Neural crest cell (in vitro differentiated cells): ENCODE measurements at regions not wholly inside any gene's neighbourhood (a gene's known extent, or its start where the extent isn't known, plus 50 kb on each side); places are given as distances from the start of the nearest gene placed in this dataset.

ENCODE experiments used
- DNase-seq: peaks from one replicate; pipeline ENCODE4 v3.0.0; 2021; ENCODE audit warnings: low read depth, mixed read lengths, low spot score
- H3K27ac Mint-ChIP-seq: one replicate; pipeline ENCODE4 v1.8.0; 2021; ENCODE audit warnings: mild to moderate bottlenecking, mixed read lengths; ENCODE audit not compliant: unreplicated experiment
- H3K27me3 Mint-ChIP-seq: 2 replicates; pipeline ENCODE4 v1.8.0; 2021; ENCODE audit warnings: low read depth, mild to moderate bottlenecking, mixed read lengths
- H3K36me3 Mint-ChIP-seq: 2 replicates; pipeline ENCODE4 v1.8.0; 2021; ENCODE audit warnings: low read depth, mild to moderate bottlenecking, mixed read lengths
- H3K4me1 Mint-ChIP-seq: 2 replicates; pipeline ENCODE4 v1.8.0; 2021; ENCODE audit warnings: mixed read lengths
- H3K4me3 Mint-ChIP-seq: one replicate; pipeline ENCODE4 v1.8.0; 2021; ENCODE audit warnings: mild to moderate bottlenecking, mixed read lengths
- H3K9me3 Mint-ChIP-seq: 2 replicates; pipeline ENCODE4 v1.8.0; 2021; ENCODE audit warnings: mixed read lengths
- TF ChIP-seq, protein P1 (sequence below): fragments of 200-600 bp; sonication (generic); conservative IDR thresholded peaks from 2 replicates; pipeline ENCODE4 v1.5.0; 2021; ENCODE audit warnings: antibody characterized with exemption, mild to moderate bottlenecking

- TF ChIP-seq, protein P1, sequence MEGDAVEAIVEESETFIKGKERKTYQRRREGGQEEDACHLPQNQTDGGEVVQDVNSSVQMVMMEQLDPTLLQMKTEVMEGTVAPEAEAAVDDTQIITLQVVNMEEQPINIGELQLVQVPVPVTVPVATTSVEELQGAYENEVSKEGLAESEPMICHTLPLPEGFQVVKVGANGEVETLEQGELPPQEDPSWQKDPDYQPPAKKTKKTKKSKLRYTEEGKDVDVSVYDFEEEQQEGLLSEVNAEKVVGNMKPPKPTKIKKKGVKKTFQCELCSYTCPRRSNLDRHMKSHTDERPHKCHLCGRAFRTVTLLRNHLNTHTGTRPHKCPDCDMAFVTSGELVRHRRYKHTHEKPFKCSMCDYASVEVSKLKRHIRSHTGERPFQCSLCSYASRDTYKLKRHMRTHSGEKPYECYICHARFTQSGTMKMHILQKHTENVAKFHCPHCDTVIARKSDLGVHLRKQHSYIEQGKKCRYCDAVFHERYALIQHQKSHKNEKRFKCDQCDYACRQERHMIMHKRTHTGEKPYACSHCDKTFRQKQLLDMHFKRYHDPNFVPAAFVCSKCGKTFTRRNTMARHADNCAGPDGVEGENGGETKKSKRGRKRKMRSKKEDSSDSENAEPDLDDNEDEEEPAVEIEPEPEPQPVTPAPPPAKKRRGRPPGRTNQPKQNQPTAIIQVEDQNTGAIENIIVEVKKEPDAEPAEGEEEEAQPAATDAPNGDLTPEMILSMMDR: no peak
- H3K4me1 Mint-ChIP-seq: no peaks in the 10 kb centered on the region
These were observed 435.4 kb downstream of the MATN1 start for GRCh38 chr1:30287976-30288375.

DNA sequence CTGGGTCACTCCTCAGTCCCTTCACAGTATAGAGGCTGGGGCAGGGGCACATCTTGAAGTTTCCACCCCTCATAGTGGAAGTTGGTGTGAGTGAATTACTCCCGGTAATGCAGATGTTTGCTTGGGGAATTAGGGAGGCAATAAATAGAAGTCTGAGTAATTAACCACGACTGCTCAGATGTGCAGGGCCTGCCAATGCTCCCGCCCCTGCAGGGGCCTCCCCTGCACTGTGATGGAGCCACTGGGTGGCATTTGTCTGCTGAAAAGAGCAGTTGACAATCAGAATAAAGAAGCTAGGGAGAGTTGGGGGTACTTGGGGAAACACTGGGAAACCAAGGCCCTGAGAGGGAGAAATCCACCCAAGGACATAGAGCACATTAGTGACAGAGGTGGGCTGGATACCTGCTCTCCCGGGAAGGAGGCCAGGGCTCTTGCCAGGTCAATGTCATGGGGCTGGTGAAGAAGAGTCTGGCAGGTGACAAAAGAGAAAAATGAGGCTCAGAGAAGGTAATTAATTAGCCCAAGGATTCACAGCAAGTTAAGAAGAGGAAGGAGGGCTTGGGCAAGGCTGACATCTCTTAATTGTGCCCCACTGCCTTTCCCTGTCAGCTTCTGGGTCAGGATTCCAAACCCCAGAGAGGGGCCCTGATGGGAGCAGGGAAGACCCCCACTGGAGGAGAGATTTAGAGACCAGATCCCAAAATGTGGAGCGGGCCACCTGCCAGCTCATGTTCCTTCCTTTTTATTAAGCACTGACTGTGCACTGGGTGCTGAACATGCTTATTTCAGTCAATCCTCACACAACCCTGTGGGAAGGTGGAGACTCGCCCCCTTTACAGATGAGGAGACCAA is 436.2 kb downstream of the MATN1 start:
- no peaks in the 10 kb centered on the region for H3K9me3 Mint-ChIP-seq
- peak overlapping the region; percentile 24 for H3K27ac Mint-ChIP-seq
- TF ChIP-seq, protein P1: no peak
- no peak for DNase-seq
- H3K36me3 Mint-ChIP-seq: no peaks in the 10 kb centered on the region
- H3K4me3 Mint-ChIP-seq: no peak overlapping the region
- no peaks in the 10 kb centered on the region for H3K4me1 Mint-ChIP-seq
- H3K27me3 Mint-ChIP-seq: peaks cover 23% of the 10 kb centered on the region

More at GRCh38 chr1:30287976-30288375, 435.4 kb downstream of the MATN1 start:
- Mint-ChIP-seq H3K36me3 (no peaks in the 10 kb centered on the region), H3K27ac (no peak overlapping the region), H3K9me3 (no peaks in the 10 kb centered on the region), H3K27me3 (peaks cover 28% of the 10 kb centered on the region), H3K4me3 (no peak overlapping the region)
- DNase-seq: no peak

GRCh38 chr1:30286241-30286987 is 437.0 kb downstream of the MATN1 start:
- Mint-ChIP-seq H3K4me3 (no peak overlapping the region), H3K27ac (peak overlapping the region; percentile 35), H3K9me3 (no peaks in the 10 kb centered on the region), H3K27me3 (peaks cover 18% of the 10 kb centered on the region), H3K36me3 (no peaks in the 10 kb centered on the region), H3K4me1 (no peaks in the 10 kb centered on the region)
- no peak for DNase-seq
- TF ChIP-seq, protein P1: no peak

DNA sequence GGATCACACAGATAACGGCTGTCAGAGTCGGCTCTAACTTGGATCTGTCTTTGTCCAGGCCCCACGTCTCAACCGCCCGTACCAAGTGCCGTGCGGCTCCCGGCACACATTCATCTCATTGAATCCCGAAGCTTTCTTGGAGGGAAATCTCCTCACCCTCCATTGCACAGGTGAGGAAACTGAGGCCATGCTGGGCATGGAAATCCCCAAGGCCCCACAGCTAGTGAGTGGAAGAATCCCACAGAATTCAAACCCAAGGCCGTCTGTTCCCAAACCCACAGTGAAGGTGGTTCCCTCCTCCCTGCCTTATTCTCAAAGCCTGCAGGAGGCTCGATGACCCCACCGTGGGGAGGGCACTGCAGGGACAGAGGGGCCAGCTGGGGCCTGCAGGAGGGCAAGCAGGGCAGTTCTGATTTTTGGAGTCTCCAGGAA is 437.9 kb downstream of the MATN1 start:
- Mint-ChIP-seq H3K4me3 (no peak overlapping the region), H3K27me3 (peaks cover 11% of the 10 kb centered on the region), H3K4me1 (no peaks in the 10 kb centered on the region), H3K9me3 (no peaks in the 10 kb centered on the region), H3K27ac (no peak overlapping the region), H3K36me3 (no peaks in the 10 kb centered on the region)
- TF ChIP-seq, protein P1: no peak
- DNase-seq: no peak

- peaks cover 7% of the 10 kb centered on the region for H3K27me3 Mint-ChIP-seq
- TF ChIP-seq, protein P1: no peak
- no peaks in the 10 kb centered on the region for H3K4me1 Mint-ChIP-seq
- no peaks in the 10 kb centered on the region for H3K36me3 Mint-ChIP-seq
- H3K4me3 Mint-ChIP-seq: no peak overlapping the region
- H3K9me3 Mint-ChIP-seq: no peaks in the 10 kb centered on the region
- DNase-seq: no peak
- H3K27ac Mint-ChIP-seq: no peak overlapping the region
These were observed 438.5 kb downstream of the MATN1 start for GRCh38 chr1:30284728-30285475.
